GM21447 (cell line): ENCODE measurements at regions not wholly inside any gene's neighbourhood (a gene's known extent, or its start where the extent isn't known, plus 50 kb on each side); places are given as distances from the start of the nearest gene placed in this dataset.

Experiments
- ATAC-seq: cut with Tn5 transposase; IDR thresholded peaks from one replicate; pipeline ENCODE4 v1.9.1; 2021; ENCODE audit not compliant: unreplicated experiment

DNA sequence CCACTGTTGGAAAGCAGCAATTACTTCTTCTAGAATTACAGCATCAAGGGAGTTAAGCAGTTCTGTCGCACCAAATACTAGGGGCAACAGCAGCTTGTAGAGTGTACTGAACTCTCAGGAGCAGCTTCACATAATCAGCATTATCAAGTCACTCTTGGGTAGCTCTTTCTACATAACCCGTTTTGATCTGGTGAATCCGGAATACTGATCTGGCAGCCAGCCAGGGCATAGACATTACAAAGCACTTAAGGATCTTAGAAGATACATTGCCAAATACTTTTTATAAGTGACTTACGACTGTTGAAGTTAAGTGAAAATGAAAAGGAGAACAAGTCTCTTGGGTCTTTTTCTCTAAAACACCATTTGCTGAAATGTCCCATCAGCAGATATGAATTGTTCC lies 73.2 kb upstream of the NETO1 start:
- ATAC-seq: no peak

- no peak for ATAC-seq
Observed at GRCh38 chr18:72940509-72940908, 72.7 kb upstream of the NETO1 start.

- no peak for ATAC-seq
Observed at GRCh38 chr18:72935744-72936143, 68.0 kb upstream of the NETO1 start.

GRCh38 chr18:72922895-72923294 lies 55.1 kb upstream of the NETO1 start:
- no peak for ATAC-seq
